SU-DHL-6 (cell line): ENCODE measurements at regions not wholly inside any gene's neighbourhood (a gene's known extent, or its start where the extent isn't known, plus 50 kb on each side); places are given as distances from the start of the nearest gene placed in this dataset.

Experiments used
- CTCF ChIP-seq: fragments of 200-600 bp; sonication (generic); IDR thresholded peaks from one replicate; pipeline ENCODE4 v1.5.1; 2017; ENCODE audit warnings: antibody characterized with exemption, mild to moderate bottlenecking, low read length, moderate library complexity; ENCODE audit not compliant: insufficient read depth, poor library complexity, severe bottlenecking
- EZH2phosphoT487 ChIP-seq: fragments of 200-600 bp; sonication (generic), shearing (Covaris generic); conservative IDR thresholded peaks from 2 replicates; pipeline ENCODE4 v1.6.1; 2018; ENCODE audit warnings: mild to moderate bottlenecking, antibody characterized with exemption, low read length, moderate library complexity, mixed read lengths

GRCh38 chr11:80103142-80103859 lies 662.5 kb upstream of the TENM4 start:
- TF ChIP-seq CTCF (no peak), EZH2phosphoT487 (no peak)
